Transverse colon (tissue), 4 donors: ENCODE measurements at regions not wholly inside any gene's neighbourhood (a gene's known extent, or its start where the extent isn't known, plus 50 kb on each side); places are given as distances from the start of the nearest gene placed in this dataset.

Source experiments
- DNase-seq: peaks from one replicate; pipeline ENCODE4 v3.0.0-alpha.2; 2019
- H3K27ac ChIP-seq, 4 donors: fragments of 200-600 bp; sonication (generic); 2 replicates each; pipeline ENCODE4 v1.5.1; 2016 to 2018; ENCODE audit warnings: inconsistent platforms in 4 of 4
- H3K27me3 ChIP-seq: fragments of 200-600 bp; sonication (generic); 2 replicates; pipeline ENCODE4 v1.5.1; 2017; ENCODE audit warnings: inconsistent platforms
- H3K36me3 ChIP-seq, 4 donors: fragments of 200-600 bp; sonication (generic); 2 replicates each; pipeline ENCODE4 v1.5.1; 2017 to 2019; ENCODE audit warnings: inconsistent platforms in 4 of 4
- H3K4me1 ChIP-seq, 4 donors: fragments of 200-600 bp; sonication (generic); 2 replicates each; pipeline ENCODE4 v1.5.1; 2017 to 2020; ENCODE audit warnings: inconsistent platforms in 4 of 4
- H3K4me3 ChIP-seq, 4 donors: fragments of 200-600 bp; sonication (generic); 1 replicate in 1 of 4; 2 replicates in 3 of 4; pipeline versions ENCODE4 v1.5.1 to v1.6.1; 2017 to 2019; ENCODE audit warnings: inconsistent platforms in 4 of 4
- H3K9me3 ChIP-seq, 2 donors: fragments of 200-600 bp; sonication (generic); 2 replicates each; pipeline ENCODE4 v1.5.1; 2017 to 2019; ENCODE audit warnings: inconsistent platforms in 2 of 2
- EP300 ChIP-seq: sonication (generic); formaldehyde crosslinking; IDR thresholded peaks from one replicate; pipeline ENCODE4 v1.6.1; 2017; ENCODE audit warnings: antibody characterized with exemption, low read depth
- POLR2A ChIP-seq: fragments of 450-650 bp; IDR thresholded peaks from one replicate; pipeline ENCODE4 v1.6.1; 2016; ENCODE audit warnings: antibody characterized with exemption, mild to moderate bottlenecking, moderate library complexity
- POLR2AphosphoS5 ChIP-seq, 3 donors: sonication (generic); formaldehyde crosslinking; IDR thresholded peaks; one replicate each; pipeline ENCODE4 v1.6.1; 2016; ENCODE audit warnings: antibody characterized with exemption in 3 of 3
- WGBS, 2 donors: methylation state at CpG; one replicate each; pipeline ENCODE4 v1.1.5; 2018; ENCODE audit warnings: low coverage in 1 of 2; 5-methylcytosine and 5-hydroxymethylcytosine counted together
- in situ Hi-C, 4 donors: fragments of 200-750 bp; cut with MboI; loops; one replicate each; pipeline versions ENCODE4 v1.15.0 to v1.15.1; 2017; ENCODE audit warnings: low sequenced_read_pairs in 3 of 4, low pct_ligation_motif_present in 1 of 4, low pct_unique_long_range_greater_than_20kb in 1 of 4
- intact Hi-C: fragments of 100-400 bp; cut with DNase I; formaldehyde crosslinking; loops from one replicate; pipeline ENCODE4 v1.15.1; 2023; ENCODE audit warnings: low total_unique reads
- TF ChIP-seq, protein P1 (sequence below), 5 experiments: fragments of 200-600 bp in 3 of 5; fragments of 450-650 bp in 2 of 5; sonication (generic) in 3 of 5; IDR thresholded peaks; 1 replicate in 2 of 5; 2 replicates in 3 of 5; pipeline ENCODE4 v1.5.1; 2016 to 2017; ENCODE audit warnings: antibody characterized with exemption in 5 of 5, inconsistent platforms in 3 of 5, mild to moderate bottlenecking in 2 of 5, moderate library complexity in 1 of 5

- H3K27ac ChIP-seq = no peak overlapping the region
- no peak for TF ChIP-seq POLR2AphosphoS5 (IDR thresholded peaks at IDR 0.05)
- TF ChIP-seq, protein P1, sequence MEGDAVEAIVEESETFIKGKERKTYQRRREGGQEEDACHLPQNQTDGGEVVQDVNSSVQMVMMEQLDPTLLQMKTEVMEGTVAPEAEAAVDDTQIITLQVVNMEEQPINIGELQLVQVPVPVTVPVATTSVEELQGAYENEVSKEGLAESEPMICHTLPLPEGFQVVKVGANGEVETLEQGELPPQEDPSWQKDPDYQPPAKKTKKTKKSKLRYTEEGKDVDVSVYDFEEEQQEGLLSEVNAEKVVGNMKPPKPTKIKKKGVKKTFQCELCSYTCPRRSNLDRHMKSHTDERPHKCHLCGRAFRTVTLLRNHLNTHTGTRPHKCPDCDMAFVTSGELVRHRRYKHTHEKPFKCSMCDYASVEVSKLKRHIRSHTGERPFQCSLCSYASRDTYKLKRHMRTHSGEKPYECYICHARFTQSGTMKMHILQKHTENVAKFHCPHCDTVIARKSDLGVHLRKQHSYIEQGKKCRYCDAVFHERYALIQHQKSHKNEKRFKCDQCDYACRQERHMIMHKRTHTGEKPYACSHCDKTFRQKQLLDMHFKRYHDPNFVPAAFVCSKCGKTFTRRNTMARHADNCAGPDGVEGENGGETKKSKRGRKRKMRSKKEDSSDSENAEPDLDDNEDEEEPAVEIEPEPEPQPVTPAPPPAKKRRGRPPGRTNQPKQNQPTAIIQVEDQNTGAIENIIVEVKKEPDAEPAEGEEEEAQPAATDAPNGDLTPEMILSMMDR (IDR thresholded peaks at IDR 0.05) = no peak
- H3K4me3 ChIP-seq = no peak overlapping the region
- no peak for DNase-seq
- no peaks in the 10 kb centered on the region for H3K27me3 ChIP-seq
- in situ Hi-C loops (no loop called here), intact Hi-C loops (no loop called here)
- no peaks in the 10 kb centered on the region for H3K36me3 ChIP-seq
- peaks cover 0 to 5% of the 10 kb centered on the region in 2 donors for H3K9me3 ChIP-seq
- no peaks in the 10 kb centered on the region for H3K4me1 ChIP-seq
- WGBS, 2 donors = 33 to 56% methylated on average over 1 of the region's 1 CpG
These were observed 335.3 kb downstream of the BRINP2 start for GRCh38 chr1:177505905-177506590.

GRCh38 chr1:177495878-177496277, 325.1 kb downstream of the BRINP2 start:
- no peak for TF ChIP-seq POLR2AphosphoS5 (IDR thresholded peaks at IDR 0.05)
- TF ChIP-seq, protein P1 (IDR thresholded peaks at IDR 0.05) = no peak
- no peak for TF ChIP-seq EP300
- TF ChIP-seq POLR2A = no peak
- WGBS, 2 donors = 40 to 57% methylated on average over 1 to 2 of the region's 2 CpGs
- H3K36me3 ChIP-seq = no peaks in the 10 kb centered on the region
- no peaks in the 10 kb centered on the region for H3K27me3 ChIP-seq
- in situ Hi-C loops (no loop called here), intact Hi-C loops (no loop called here)
- H3K9me3 ChIP-seq = no peaks in the 10 kb centered on the region
- no peaks in the 10 kb centered on the region for H3K4me1 ChIP-seq
- H3K27ac ChIP-seq = no peak overlapping the region
- DNase-seq = no peak
- H3K4me3 ChIP-seq = no peak overlapping the region

GRCh38 chr1:177490786-177491185, 320.0 kb downstream of the BRINP2 start:
- Histone ChIP-seq H3K27me3 (no peaks in the 10 kb centered on the region), H3K9me3 (no peaks in the 10 kb centered on the region), H3K4me3 (no peak overlapping the region), H3K4me1 (no peaks in the 10 kb centered on the region), H3K27ac (no peak overlapping the region), H3K36me3 (no peaks in the 10 kb centered on the region)
- in situ Hi-C loops (no loop called here), intact Hi-C loops (no loop called here)
- TF ChIP-seq POLR2A = no peak
- TF ChIP-seq, protein P1 (IDR thresholded peaks at IDR 0.05) = no peak
- TF ChIP-seq POLR2AphosphoS5 (IDR thresholded peaks at IDR 0.05) = no peak
- TF ChIP-seq EP300 = no peak
- no peak for DNase-seq
- WGBS, 2 donors = 86 to 90% methylated on average over 2 of the region's 2 CpGs

- Histone ChIP-seq H3K4me3 (no peak overlapping the region), H3K4me1 (no peaks in the 10 kb centered on the region), H3K36me3 (no peaks in the 10 kb centered on the region), H3K9me3 (no peaks in the 10 kb centered on the region), H3K27ac (no peak overlapping the region), H3K27me3 (no peaks in the 10 kb centered on the region)
- DNase-seq = no peak
- 78 to 100% methylated on average over 1 to 6 of the region's 6 CpGs for WGBS, 2 donors
- intact Hi-C loops = no loop called here
- in situ Hi-C loops = no loop called here
- TF ChIP-seq, protein P1 (IDR thresholded peaks at IDR 0.05) = no peak
- TF ChIP-seq EP300 (no peak), POLR2AphosphoS5 (IDR thresholded peaks at IDR 0.05) (no peak), POLR2A (no peak)
These were observed 319.4 kb downstream of the BRINP2 start for GRCh38 chr1:177490036-177490639.
